CD4-positive, alpha-beta T cell (primary cell): ENCODE measurements at regions not wholly inside any gene's neighbourhood (a gene's known extent, or its start where the extent isn't known, plus 50 kb on each side); places are given as distances from the start of the nearest gene placed in this dataset.

ENCODE experiments used
- ATAC-seq: fragments of 200-7000 bp; cut with Tn5 transposase; one replicate; pipeline ENCODE4 v1.10.0; 2022; ENCODE audit warnings: mild to moderate bottlenecking; ENCODE audit not compliant: poor library complexity
- CTCF ChIA-PET: fragments of 350-600 bp; sonication (Branson Sonifier 250); formaldehyde crosslinking; loops from one replicate; lab custom pipeline; 2021; ENCODE audit warnings: antibody characterized with exemption, inconsistent platforms; lab: Charles Lee
- POLR2A ChIA-PET: fragments of 350-600 bp; sonication (Branson Sonifier 250); formaldehyde crosslinking; loops from one replicate; lab custom pipeline; 2021; ENCODE audit warnings: antibody characterized with exemption, inconsistent platforms; lab: Charles Lee
- DNase-seq, 14 experiments: peaks; one replicate each; pipeline ENCODE4 v3.0.0-alpha.2; 2013 to 2020; ENCODE audit warnings: mixed read lengths in 2 of 14
- H3K27ac ChIP-seq, 2 donors: one replicate each; pipeline versions ENCODE4 v1.5.1 to v1.7.0; 2013; ENCODE audit warnings: low read length in 2 of 2, low read depth in 1 of 2, mild to moderate bottlenecking in 1 of 2
- H3K27me3 ChIP-seq, 2 experiments: 1 replicate in 1 of 2; 2 replicates in 1 of 2; pipeline versions ENCODE4 v1.6.1 to v1.7.0; 2013; ENCODE audit warnings: low read length in 2 of 2, control low read depth in 1 of 2, mild to moderate bottlenecking in 1 of 2, moderate library complexity in 1 of 2; ENCODE audit not compliant: insufficient read depth in 2 of 2, control insufficient read depth in 1 of 2
- H3K36me3 ChIP-seq: one replicate; pipeline ENCODE4 v1.6.1; 2013; ENCODE audit warnings: low read length, control low read depth; ENCODE audit not compliant: insufficient read depth
- H3K4me1 ChIP-seq: one replicate; pipeline ENCODE4 v1.6.1; 2013; ENCODE audit warnings: low read length, control low read depth; ENCODE audit not compliant: insufficient read depth
- H3K4me3 ChIP-seq: one replicate; pipeline ENCODE4 v1.5.1; 2013; ENCODE audit warnings: mild to moderate bottlenecking, low read length, moderate library complexity
- H3K9me3 ChIP-seq, 2 experiments: 1 replicate in 1 of 2; 2 replicates in 1 of 2; pipeline versions ENCODE4 v1.6.1 to v1.7.0; 2013; ENCODE audit warnings: low read length in 2 of 2, mild to moderate bottlenecking in 2 of 2, control low read depth in 1 of 2, moderate library complexity in 1 of 2; ENCODE audit not compliant: control insufficient read depth in 1 of 2, insufficient read depth in 1 of 2
- H3K27ac Mint-ChIP-seq: one replicate; pipeline ENCODE4 v1.8.0; 2020; ENCODE audit warnings: mixed read lengths
- H3K27me3 Mint-ChIP-seq: one replicate; pipeline ENCODE4 v1.8.0; 2021; ENCODE audit warnings: mixed read lengths
- H3K36me3 Mint-ChIP-seq: one replicate; pipeline ENCODE4 v1.8.0; 2021; ENCODE audit warnings: low read depth, mixed read lengths
- H3K4me1 Mint-ChIP-seq: one replicate; pipeline ENCODE4 v1.8.0; 2021; ENCODE audit warnings: low read depth, mixed read lengths
- H3K4me3 Mint-ChIP-seq: one replicate; pipeline ENCODE4 v1.8.0; 2020; ENCODE audit warnings: mild to moderate bottlenecking, mixed read lengths
- H3K9me3 Mint-ChIP-seq: one replicate; pipeline ENCODE4 v1.8.0; 2020; ENCODE audit warnings: mixed read lengths
- CTCF ChIP-seq: fragments of 200-600 bp; IDR thresholded peaks from one replicate; pipeline ENCODE4 v1.8.0; 2022; ENCODE audit warnings: antibody characterized with exemption, mild to moderate bottlenecking
- intact Hi-C, 2 experiments: fragments of 100-400 bp; cut with DNase I in 1 of 2; cut with micrococcal nuclease in 1 of 2; formaldehyde crosslinking; loops; one replicate each; pipeline versions ENCODE4 v1.15.1 to v1.9.0; 2023 to 2025; cut with DNase I, micrococcal nuclease

GRCh38 chr10:130877126-130877525 is 434.4 kb downstream of the TCERG1L start:
- Mint-ChIP-seq H3K27me3 (peaks cover 2% of the 10 kb centered on the region), H3K36me3 (no peaks in the 10 kb centered on the region), H3K27ac (no peak overlapping the region), H3K4me1 (no peaks in the 10 kb centered on the region), H3K9me3 (no peaks in the 10 kb centered on the region), H3K4me3 (no peak overlapping the region)
- no peak overlapping the region for H3K27ac ChIP-seq
- CTCF ChIA-PET: no interaction called here
- H3K9me3 ChIP-seq: peaks cover 0 to 7% of the 10 kb centered on the region in 2 experiments
- H3K4me3 ChIP-seq: no peak overlapping the region
- no peaks in the 10 kb centered on the region for H3K27me3 ChIP-seq
- no peaks in the 10 kb centered on the region for H3K4me1 ChIP-seq
- no peak for TF ChIP-seq CTCF
- intact Hi-C loops: no loop called here
- no peaks in the 10 kb centered on the region for H3K36me3 ChIP-seq
- no peak for ATAC-seq
- no peak for DNase-seq
- POLR2A ChIA-PET: no interaction called here

- ChIA-PET POLR2A (no interaction called here), CTCF (no interaction called here)
- Histone ChIP-seq H3K27ac (no peak overlapping the region), H3K4me1 (no peaks in the 10 kb centered on the region), H3K4me3 (no peak overlapping the region), H3K36me3 (no peaks in the 10 kb centered on the region), H3K9me3 (peaks cover 0 to 5% of the 10 kb centered on the region in 2 experiments), H3K27me3 (no peaks in the 10 kb centered on the region)
- no peak for TF ChIP-seq CTCF
- no peaks in the 10 kb centered on the region for H3K27me3 Mint-ChIP-seq
- DNase-seq (no peak), ATAC-seq (no peak)
- H3K9me3 Mint-ChIP-seq: no peaks in the 10 kb centered on the region
- H3K4me3 Mint-ChIP-seq: no peak overlapping the region
- intact Hi-C loops: no loop called here
- H3K36me3 Mint-ChIP-seq: no peaks in the 10 kb centered on the region
- H3K4me1 Mint-ChIP-seq: no peaks in the 10 kb centered on the region
- no peak overlapping the region for H3K27ac Mint-ChIP-seq
Observed at GRCh38 chr10:130878131-130878530, 433.4 kb downstream of the TCERG1L start.

- intact Hi-C loops: no loop called here
- no peaks in the 10 kb centered on the region for H3K36me3 Mint-ChIP-seq
- no peak overlapping the region for H3K4me3 Mint-ChIP-seq
- no peaks in the 10 kb centered on the region for H3K4me1 Mint-ChIP-seq
- Histone ChIP-seq H3K9me3 (peaks cover 0 to 16% of the 10 kb centered on the region in 2 experiments), H3K4me3 (no peak overlapping the region), H3K36me3 (no peaks in the 10 kb centered on the region), H3K27me3 (no peaks in the 10 kb centered on the region), H3K4me1 (no peaks in the 10 kb centered on the region), H3K27ac (no peak overlapping the region)
- no peak for TF ChIP-seq CTCF
- H3K27me3 Mint-ChIP-seq: peaks cover 10% of the 10 kb centered on the region
- ChIA-PET CTCF (no interaction called here), POLR2A (no interaction called here)
- H3K9me3 Mint-ChIP-seq: no peaks in the 10 kb centered on the region
- no peak for ATAC-seq
- no peak for DNase-seq
- H3K27ac Mint-ChIP-seq: no peak overlapping the region
Observed at GRCh38 chr10:130882906-130883305, 428.6 kb downstream of the TCERG1L start.
